Right lobe of liver (tissue), 6 donors: ENCODE measurements at regions not wholly inside any gene's neighbourhood (a gene's known extent, or its start where the extent isn't known, plus 50 kb on each side); places are given as distances from the start of the nearest gene placed in this dataset.
A peak's percentile ranks its signal among the peaks of the same experiment; 100 is the strongest.

ENCODE experiments used
- ATAC-seq, 4 donors: fragments of 200-7000 bp; cut with Tn5 transposase; one replicate each; pipeline ENCODE4 v1.9.1; 2020; ENCODE audit warnings: mild to moderate bottlenecking in 4 of 4, moderate library complexity in 4 of 4
- DNase-seq, 3 donors: peaks; one replicate each; pipeline ENCODE4 v3.0.0-alpha.2; 2020
- H3K27ac ChIP-seq, 3 donors: fragments of 200-600 bp; one replicate each; pipeline ENCODE4 v1.8.0; 2022
- H3K27me3 ChIP-seq, 2 donors: fragments of 200-600 bp; one replicate each; pipeline ENCODE4 v1.8.0; 2022
- H3K36me3 ChIP-seq, 4 donors: fragments of 200-600 bp; sonication (generic) in 1 of 4; one replicate each; pipeline versions ENCODE4 v1.5.1 to v1.8.0; 2017 to 2022; ENCODE audit warnings: control low read depth in 1 of 4
- H3K4me1 ChIP-seq, 4 donors: fragments of 200-600 bp; sonication (generic) in 1 of 4; one replicate each; pipeline versions ENCODE4 v1.5.1 to v1.8.0; 2017 to 2022; ENCODE audit warnings: control low read depth in 1 of 4
- H3K4me3 ChIP-seq, 3 donors: fragments of 200-600 bp; one replicate each; pipeline ENCODE4 v1.8.0; 2022
- H3K9me3 ChIP-seq, 4 donors: fragments of 200-600 bp; sonication (generic) in 1 of 4; one replicate each; pipeline versions ENCODE4 v1.5.1 to v1.8.0; 2017 to 2022; ENCODE audit warnings: control low read depth in 1 of 4
- POLR2A ChIP-seq: fragments of 450-650 bp; IDR thresholded peaks from one replicate; pipeline ENCODE4 v1.6.1; 2017; ENCODE audit warnings: antibody characterized with exemption, mild to moderate bottlenecking
- WGBS: methylation state at CpG from one replicate; pipeline ENCODE4 v1.1.6; 2018; ENCODE audit warnings: low coverage, low lambda C conversion rate; ENCODE audit not compliant: insufficient coverage; ENCODE audit errors: missing lambda C conversion rate; 5-methylcytosine and 5-hydroxymethylcytosine counted together
- intact Hi-C, 2 donors: fragments of 100-400 bp; cut with DNase I; formaldehyde crosslinking; loops; one replicate each; pipeline versions ENCODE4 v1.11.2 to v1.14.1; 2022
- TF ChIP-seq, protein P1 (sequence below), 4 donors: fragments of 200-600 bp in 3 of 4; fragments of 450-650 bp in 1 of 4; IDR thresholded peaks; one replicate each; pipeline versions ENCODE4 v1.5.1 to v1.8.0; 2016 to 2022; ENCODE audit warnings: antibody characterized with exemption in 4 of 4, mild to moderate bottlenecking in 2 of 4
- donor health status: DM: no; HTN: yes; CAD: no.
- donor health status: DM: no; HTN: no; CAD: no.
- donor health status: DM: no; HTN: no; CAD: no.
- donor health status: DM: no; HTN: yes; CAD: no.
- donor health status: DM: no; HTN: yes; CAD: no.

DNA sequence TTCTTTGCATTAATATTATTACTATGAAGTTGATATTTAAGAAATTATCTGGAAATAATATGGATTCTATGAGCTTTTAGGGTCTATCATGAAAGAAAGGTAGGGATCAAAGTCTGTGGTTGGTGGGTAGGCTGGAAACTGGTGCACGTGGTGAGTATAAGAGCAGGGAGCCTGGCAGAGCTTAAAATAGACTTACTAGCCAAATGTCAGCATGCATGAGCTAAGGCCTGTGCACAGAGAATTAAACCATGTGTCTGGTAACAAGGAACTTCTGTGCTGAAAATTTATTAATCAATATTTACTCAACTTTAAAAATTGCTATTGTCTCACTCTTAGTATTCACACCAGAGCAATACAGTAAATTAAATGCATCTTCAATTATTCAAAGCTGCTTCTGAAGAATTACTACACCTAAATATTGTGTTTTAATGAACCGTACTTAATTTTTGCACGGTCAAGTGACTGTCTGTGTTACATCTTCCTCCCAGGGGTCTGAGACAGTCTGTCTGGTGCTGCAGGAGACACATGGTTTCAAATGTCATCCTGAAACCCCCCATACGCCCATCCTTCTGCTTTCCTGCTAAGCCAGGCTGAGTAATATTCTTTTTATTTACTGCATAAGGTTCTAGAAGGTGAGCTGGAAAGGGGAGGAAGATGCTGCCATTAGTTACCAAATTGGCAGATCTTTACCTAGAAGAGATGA lies 161.0 kb upstream of the NLRP1 start:
- H3K4me1 ChIP-seq: no peaks in the 10 kb centered on the region
- DNase-seq (no peak), ATAC-seq (no peak)
- H3K4me3 ChIP-seq: no peak overlapping the region
- H3K27me3 ChIP-seq: no peaks in the 10 kb centered on the region
- intact Hi-C loops: no loop called here
- no peak for TF ChIP-seq POLR2A
- TF ChIP-seq, protein P1, sequence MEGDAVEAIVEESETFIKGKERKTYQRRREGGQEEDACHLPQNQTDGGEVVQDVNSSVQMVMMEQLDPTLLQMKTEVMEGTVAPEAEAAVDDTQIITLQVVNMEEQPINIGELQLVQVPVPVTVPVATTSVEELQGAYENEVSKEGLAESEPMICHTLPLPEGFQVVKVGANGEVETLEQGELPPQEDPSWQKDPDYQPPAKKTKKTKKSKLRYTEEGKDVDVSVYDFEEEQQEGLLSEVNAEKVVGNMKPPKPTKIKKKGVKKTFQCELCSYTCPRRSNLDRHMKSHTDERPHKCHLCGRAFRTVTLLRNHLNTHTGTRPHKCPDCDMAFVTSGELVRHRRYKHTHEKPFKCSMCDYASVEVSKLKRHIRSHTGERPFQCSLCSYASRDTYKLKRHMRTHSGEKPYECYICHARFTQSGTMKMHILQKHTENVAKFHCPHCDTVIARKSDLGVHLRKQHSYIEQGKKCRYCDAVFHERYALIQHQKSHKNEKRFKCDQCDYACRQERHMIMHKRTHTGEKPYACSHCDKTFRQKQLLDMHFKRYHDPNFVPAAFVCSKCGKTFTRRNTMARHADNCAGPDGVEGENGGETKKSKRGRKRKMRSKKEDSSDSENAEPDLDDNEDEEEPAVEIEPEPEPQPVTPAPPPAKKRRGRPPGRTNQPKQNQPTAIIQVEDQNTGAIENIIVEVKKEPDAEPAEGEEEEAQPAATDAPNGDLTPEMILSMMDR (IDR thresholded peaks at IDR 0.05): no peak
- no peaks in the 10 kb centered on the region for H3K9me3 ChIP-seq
- no peaks in the 10 kb centered on the region for H3K36me3 ChIP-seq
- no peak overlapping the region for H3K27ac ChIP-seq
- 61% methylated on average over 4 of the region's 4 CpGs for WGBS

DNA sequence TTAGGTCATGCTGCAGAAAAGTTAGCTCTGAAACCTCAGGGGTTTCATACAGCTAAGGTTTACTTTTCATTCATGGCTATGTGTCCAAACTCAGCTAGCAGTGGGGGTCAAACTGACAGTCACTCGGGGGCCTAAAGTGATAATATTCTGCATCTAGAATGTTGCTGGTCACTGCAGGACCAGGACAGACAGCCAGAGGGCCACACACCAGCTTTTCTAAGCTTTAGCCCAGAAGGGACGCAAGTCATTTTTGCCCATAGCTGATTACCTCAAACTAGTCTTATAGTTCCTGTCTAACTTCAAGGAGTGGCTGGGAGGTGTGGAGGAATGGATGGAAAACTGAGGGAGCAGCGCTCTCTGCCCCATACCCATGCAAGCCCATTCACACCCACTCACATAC lies 163.0 kb upstream of the NLRP1 start:
- TF ChIP-seq POLR2A: no peak
- TF ChIP-seq, protein P1 (IDR thresholded peaks at IDR 0.05): no peak
- Histone ChIP-seq H3K4me1 (no peaks in the 10 kb centered on the region), H3K9me3 (no peaks in the 10 kb centered on the region), H3K27me3 (no peaks in the 10 kb centered on the region), H3K27ac (no peak overlapping the region), H3K4me3 (no peak overlapping the region), H3K36me3 (no peaks in the 10 kb centered on the region)
- ATAC-seq (no peak), DNase-seq (no peak)
- 63% methylated on average over 3 of the region's 3 CpGs for WGBS
- intact Hi-C loops: no loop called here

DNA sequence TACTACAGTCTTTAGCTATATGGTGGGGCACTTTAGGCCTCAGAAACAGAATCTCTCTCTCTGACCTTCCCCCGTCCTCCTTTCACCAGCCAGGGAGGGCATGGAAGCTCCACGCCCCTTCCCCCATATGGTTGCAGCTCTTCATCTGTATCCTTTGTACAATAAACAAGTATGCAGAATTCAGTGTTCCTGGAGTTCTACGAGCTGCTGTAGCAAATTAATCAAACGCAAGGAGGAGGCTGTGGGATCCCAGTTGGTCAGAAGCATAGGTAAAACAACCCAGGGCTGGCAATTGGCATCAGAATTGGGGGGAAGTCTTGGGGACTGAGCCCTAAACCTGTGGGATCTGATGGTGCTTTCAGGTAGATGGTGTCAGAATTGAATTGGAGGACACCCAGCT lies 163.7 kb upstream of the NLRP1 start:
- H3K36me3 ChIP-seq: no peaks in the 10 kb centered on the region
- TF ChIP-seq, protein P1 (IDR thresholded peaks at IDR 0.05): no peak
- no peak for TF ChIP-seq POLR2A
- no peak for ATAC-seq
- no peak overlapping the region for H3K27ac ChIP-seq
- DNase-seq: no peak
- H3K27me3 ChIP-seq: no peaks in the 10 kb centered on the region
- H3K4me3 ChIP-seq: no peak overlapping the region
- intact Hi-C loops: no loop called here
- 61% methylated on average over 4 of the region's 4 CpGs for WGBS
- H3K4me1 ChIP-seq: no peaks in the 10 kb centered on the region
- H3K9me3 ChIP-seq: no peaks in the 10 kb centered on the region

DNA sequence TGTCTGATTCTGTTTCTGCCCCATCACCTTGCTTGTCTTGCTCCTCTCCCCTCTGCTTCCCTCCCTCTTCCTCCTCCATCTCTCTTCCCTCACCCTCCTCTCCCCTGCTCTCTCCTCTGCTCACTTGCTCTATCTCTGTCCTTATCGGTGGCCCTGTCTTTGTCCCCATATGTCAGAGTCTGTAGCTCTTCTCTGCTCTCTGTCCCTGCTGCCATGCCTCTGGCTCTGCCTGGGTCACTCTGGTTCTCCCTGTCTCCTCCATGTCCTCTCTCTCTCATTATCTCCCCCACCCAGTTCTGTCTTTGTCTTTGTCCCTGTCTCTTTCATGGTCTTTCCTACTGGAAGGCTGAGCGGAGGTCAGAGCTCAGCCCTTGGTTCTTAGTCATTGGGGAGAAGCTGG lies 169.1 kb upstream of the NLRP1 start:
- 65% methylated on average over 2 of the region's 2 CpGs for WGBS
- no peaks in the 10 kb centered on the region for H3K4me1 ChIP-seq
- no peak for TF ChIP-seq POLR2A
- ATAC-seq: no peak
- H3K36me3 ChIP-seq: no peaks in the 10 kb centered on the region
- H3K27me3 ChIP-seq: peaks cover 0 to 10% of the 10 kb centered on the region in 2 donors
- no peak for DNase-seq
- intact Hi-C loops: no loop called here
- H3K27ac ChIP-seq: no peak overlapping the region
- no peaks in the 10 kb centered on the region for H3K9me3 ChIP-seq
- no peak overlapping the region for H3K4me3 ChIP-seq

DNA sequence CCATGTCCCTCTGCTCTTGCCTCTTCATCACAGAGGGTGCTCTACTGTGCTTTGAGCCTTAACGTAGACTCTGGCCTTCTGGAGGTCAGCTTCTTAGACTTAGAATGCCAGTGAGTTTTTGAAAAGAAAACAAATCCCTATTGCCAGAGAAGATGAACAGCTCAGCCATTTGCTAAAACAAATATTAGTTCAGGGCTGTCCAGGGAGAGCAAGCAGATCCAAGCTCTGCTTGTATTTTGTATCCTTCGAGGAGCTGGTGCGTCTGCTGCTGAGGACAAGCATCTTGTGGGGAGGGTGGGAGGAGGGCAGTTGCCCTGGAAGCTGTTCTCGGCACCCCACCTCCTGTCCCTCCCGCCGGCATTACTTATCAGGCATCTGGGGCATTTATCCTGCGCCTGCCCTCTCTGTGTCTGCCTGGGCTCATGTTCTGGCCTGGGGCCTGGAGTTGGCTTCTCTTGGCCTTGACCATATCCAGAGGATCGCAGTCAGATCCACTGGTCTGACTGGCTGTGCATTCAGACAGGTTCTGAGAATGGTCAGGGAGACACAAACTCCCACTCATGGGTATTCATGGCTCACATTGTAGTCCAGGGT lies 173.1 kb upstream of the NLRP1 start:
- H3K27me3 ChIP-seq: peaks cover 0 to 10% of the 10 kb centered on the region in 2 donors
- no peak for DNase-seq

More for the DNA sequence above, 173.1 kb upstream of the NLRP1 start:
- 28% methylated on average over 4 of the region's 8 CpGs for WGBS
- intact Hi-C loops: no loop called here
- Histone ChIP-seq H3K36me3 (no peaks in the 10 kb centered on the region), H3K9me3 (no peaks in the 10 kb centered on the region), H3K4me1 (no peaks in the 10 kb centered on the region), H3K27ac (no peak overlapping the region), H3K4me3 (no peak overlapping the region)
- peak in 3 of 4 donors; percentile 34 to 66 (median 34) for ATAC-seq
- TF ChIP-seq, protein P1 (IDR thresholded peaks at IDR 0.05): no peak
- no peak for TF ChIP-seq POLR2A
